HEK293T (cell line): ENCODE measurements at regions not wholly inside any gene's neighbourhood (a gene's known extent, or its start where the extent isn't known, plus 50 kb on each side); places are given as distances from the start of the nearest gene placed in this dataset.
A peak's percentile ranks its signal among the peaks of the same experiment; 100 is the strongest.
"Not testable (repeated sequence)": the region's sequence is repeated elsewhere in the genome, so short reads cannot be mapped to it uniquely, and the experiment has no call there.

Experiments
- CTCF ChIA-PET: fragments of 350-600 bp; formaldehyde crosslinking; extraction: SDS; loops from one replicate; lab custom pipeline; 2021; ENCODE audit warnings: antibody characterized with exemption, inconsistent platforms; lab: Yijun Ruan, JAX
- POLR2A ChIA-PET: fragments of 350-600 bp; formaldehyde crosslinking; extraction: SDS; loops from one replicate; lab custom pipeline; 2020; ENCODE audit warnings: antibody characterized with exemption, inconsistent platforms; lab: Yijun Ruan, JAX
- DNase-seq: peaks from one replicate; pipeline ENCODE4 v3.0.0; 2012; ENCODE audit warnings: mixed read lengths; ENCODE audit errors: extremely low spot score
- ARNT ChIP-seq: fragments of 450-650 bp; IDR thresholded peaks from 2 replicates; pipeline ENCODE4 v1.6.1; 2017; ENCODE audit warnings: mild to moderate bottlenecking
- BHLHE40 ChIP-seq: fragments of 450-650 bp; IDR thresholded peaks from 2 replicates; pipeline ENCODE4 v1.6.1; 2016; ENCODE audit warnings: mild to moderate bottlenecking, moderate library complexity, borderline replicate concordance
- CTBP1 ChIP-seq: fragments of 450-650 bp; IDR thresholded peaks from 2 replicates; pipeline ENCODE4 v1.6.1; 2016; ENCODE audit warnings: borderline replicate concordance
- ELF4 ChIP-seq: fragments of 450-650 bp; IDR thresholded peaks from 2 replicates; pipeline ENCODE4 v1.6.1; 2017; ENCODE audit warnings: antibody characterized with exemption
- FOXA1 ChIP-seq: fragments of 450-650 bp; IDR thresholded peaks from 2 replicates; pipeline ENCODE4 v1.6.1; 2016; ENCODE audit warnings: mild to moderate bottlenecking
- FOXK2 ChIP-seq: fragments of 450-650 bp; IDR thresholded peaks from 2 replicates; pipeline ENCODE4 v1.6.1; 2016; ENCODE audit warnings: mild to moderate bottlenecking
- HDGF ChIP-seq: fragments of 450-650 bp; IDR thresholded peaks from 2 replicates; pipeline ENCODE4 v1.6.1; 2017; ENCODE audit warnings: antibody characterized with exemption, borderline replicate concordance
- L3MBTL2 ChIP-seq: fragments of 450-650 bp; conservative IDR thresholded peaks from 2 replicates; pipeline ENCODE4 v1.6.1; 2016; ENCODE audit warnings: mild to moderate bottlenecking
- LEF1 ChIP-seq: fragments of 450-650 bp; IDR thresholded peaks from 2 replicates; pipeline ENCODE4 v1.6.1; 2017; ENCODE audit warnings: mild to moderate bottlenecking, borderline replicate concordance
- NFRKB ChIP-seq: fragments of 450-650 bp; IDR thresholded peaks from 2 replicates; pipeline ENCODE4 v1.6.1; 2016; ENCODE audit warnings: mild to moderate bottlenecking, moderate library complexity
- SP1 ChIP-seq: fragments of 450-650 bp; IDR thresholded peaks from 2 replicates; pipeline ENCODE4 v1.6.1; 2017
- SUZ12 ChIP-seq: fragments of 450-650 bp; IDR thresholded peaks from 2 replicates; pipeline ENCODE4 v1.6.1; 2016; ENCODE audit warnings: mild to moderate bottlenecking
- TARDBP ChIP-seq: fragments of 450-650 bp; IDR thresholded peaks from 2 replicates; pipeline ENCODE4 v1.6.1; 2016
- ZNF384 ChIP-seq: fragments of 450-650 bp; IDR thresholded peaks from 2 replicates; pipeline ENCODE4 v1.6.1; 2016
- TF ChIP-seq, protein P1 (sequence below): fragments of 450-650 bp; IDR thresholded peaks from 2 replicates; pipeline ENCODE4 v1.6.1; 2016

DNA sequence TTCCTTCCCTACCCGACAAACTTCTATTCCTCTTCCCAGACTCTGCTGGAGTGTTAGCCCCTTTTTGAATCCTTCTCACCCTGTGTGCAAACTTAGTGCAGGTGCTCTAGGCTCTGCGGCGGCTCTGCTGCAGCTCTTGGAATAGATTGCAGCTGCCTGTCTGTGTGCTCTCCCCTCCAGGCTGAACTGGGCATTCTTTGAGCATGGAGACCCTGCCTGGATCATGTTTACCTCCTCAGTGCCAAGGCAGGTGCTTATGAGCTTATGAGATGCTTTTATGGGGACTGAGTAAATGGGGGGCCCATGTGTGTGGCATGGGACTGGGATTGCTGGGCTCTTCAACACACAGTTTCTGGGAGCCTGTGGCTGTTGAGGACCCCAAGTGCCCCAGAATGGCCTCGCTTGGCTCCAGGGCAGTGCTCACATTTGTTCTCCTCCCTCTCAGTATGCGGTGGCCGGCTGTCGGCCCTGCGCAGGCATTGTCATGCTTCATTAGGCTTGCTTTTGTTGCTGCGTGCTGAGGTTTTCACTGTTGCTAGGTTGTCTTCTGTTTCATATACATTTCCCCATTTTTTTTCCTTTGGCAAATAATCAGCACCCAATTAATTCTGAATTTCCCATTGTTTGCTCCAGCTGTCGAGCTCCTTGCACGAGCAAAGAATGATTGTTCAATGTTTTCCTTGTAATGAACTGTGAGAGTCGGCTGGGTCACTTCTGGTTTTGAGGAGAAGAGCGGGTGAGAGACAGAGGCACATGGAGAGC, 185.5 kb upstream of the NLRP1 start:
- POLR2A ChIA-PET = no interaction called here
- CTCF ChIA-PET = interaction anchor here (0.6 kb wide), 1 partner anchor 36 kb away, joined by 3 read pairs; no protein-coding TSS in a partner anchor
- no peak for DNase-seq
- TF ChIP-seq L3MBTL2 (no peak), FOXA1 (no peak), NFRKB (no peak), HDGF (no peak), ELF4 (no peak), SP1 (no peak), SUZ12 (no peak), LEF1 (no peak), FOXK2 (no peak), ZNF384 (no peak)
- TF ChIP-seq, protein P1, sequence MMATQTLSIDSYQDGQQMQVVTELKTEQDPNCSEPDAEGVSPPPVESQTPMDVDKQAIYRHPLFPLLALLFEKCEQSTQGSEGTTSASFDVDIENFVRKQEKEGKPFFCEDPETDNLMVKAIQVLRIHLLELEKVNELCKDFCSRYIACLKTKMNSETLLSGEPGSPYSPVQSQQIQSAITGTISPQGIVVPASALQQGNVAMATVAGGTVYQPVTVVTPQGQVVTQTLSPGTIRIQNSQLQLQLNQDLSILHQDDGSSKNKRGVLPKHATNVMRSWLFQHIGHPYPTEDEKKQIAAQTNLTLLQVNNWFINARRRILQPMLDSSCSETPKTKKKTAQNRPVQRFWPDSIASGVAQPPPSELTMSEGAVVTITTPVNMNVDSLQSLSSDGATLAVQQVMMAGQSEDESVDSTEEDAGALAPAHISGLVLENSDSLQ = no peak

DNA sequence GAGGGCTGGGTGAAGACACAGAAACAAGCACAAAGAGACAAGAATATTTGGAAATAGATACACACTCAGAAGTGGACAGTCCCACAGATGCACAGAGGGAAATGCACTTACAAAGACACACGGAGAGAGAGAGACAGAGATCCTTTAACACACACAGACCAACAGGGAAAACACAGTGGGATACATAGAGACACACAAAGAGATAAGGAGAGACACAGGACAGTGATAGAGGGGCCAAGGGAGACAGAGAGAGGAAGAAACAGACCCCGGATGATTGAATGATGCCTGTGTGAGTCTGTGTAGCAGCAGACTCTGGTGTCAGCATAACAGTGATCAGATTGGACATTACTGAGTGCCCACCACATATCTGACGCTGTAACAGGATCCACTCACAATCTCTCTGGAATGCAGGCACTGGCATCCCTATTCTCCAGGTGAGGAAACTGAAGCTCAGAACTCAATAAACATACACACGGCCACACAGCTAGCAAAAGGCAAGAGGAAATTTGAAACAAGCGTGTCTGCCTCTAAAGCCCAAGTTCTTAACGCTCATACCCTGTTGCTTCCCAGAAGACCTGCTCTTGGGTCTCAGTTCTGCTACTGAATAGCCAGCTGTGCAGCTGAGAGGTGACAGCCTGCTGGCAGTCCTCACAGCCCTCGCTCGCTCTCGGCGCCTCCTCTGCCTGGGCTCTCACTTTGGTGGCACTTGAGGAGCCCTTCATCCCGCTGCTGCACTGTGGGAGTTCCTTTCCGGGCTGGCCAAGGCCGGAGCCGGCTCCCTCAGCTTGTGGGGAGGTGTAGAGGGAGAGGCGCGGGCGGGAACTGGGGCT, 186.3 kb upstream of the NLRP1 start:
- POLR2A ChIA-PET = no interaction called here
- TF ChIP-seq FOXK2 (no peak), NFRKB (no peak), HDGF (no peak), TARDBP (no peak), SUZ12 (no peak), L3MBTL2 (no peak), CTBP1 (no peak)
- TF ChIP-seq, protein P1 = no peak
- CTCF ChIA-PET = interaction anchor here (0.6 kb wide), 1 partner anchor 35 kb away, joined by 3 read pairs; no protein-coding TSS in a partner anchor
- no peak for DNase-seq

DNA sequence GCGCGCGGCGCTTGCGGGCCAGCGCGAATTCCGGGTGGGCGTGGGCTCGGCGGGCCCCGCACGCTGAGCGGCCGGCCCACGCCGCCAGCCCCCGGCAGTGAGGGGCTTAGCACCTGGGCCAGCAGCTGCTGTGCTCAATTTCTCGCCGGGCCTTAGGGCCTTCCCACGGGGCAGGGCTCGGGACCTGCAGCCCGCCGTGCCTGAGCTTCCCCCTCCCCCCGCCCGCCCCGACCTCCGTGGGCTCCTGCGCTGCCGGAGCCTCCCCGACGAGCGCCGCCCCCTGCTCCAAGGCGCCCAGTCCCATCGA, 186.9 kb upstream of the NLRP1 start:
- DNase-seq, POLR2A ChIA-PET, CTCF ChIA-PET: not testable (repeated sequence)

DNA sequence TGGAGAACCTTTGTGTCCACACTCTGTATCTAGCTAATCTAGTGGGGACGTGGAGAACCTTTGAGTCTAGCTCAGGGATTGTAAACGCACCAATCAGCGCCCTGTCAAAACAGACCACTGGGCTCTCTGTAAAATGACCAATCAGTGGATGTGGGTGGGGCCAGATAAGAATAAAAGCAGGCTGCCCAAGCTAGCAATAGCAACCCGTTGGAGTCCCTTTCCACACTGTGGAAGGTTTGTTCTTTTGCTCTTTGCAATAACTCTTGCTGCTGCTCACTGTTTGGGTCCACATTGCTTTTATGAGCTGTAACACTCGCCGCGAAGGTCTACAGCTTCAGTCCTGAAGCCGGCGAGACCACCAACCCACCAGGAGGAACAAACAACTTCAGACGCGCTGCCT, 187.7 kb upstream of the NLRP1 start:
- POLR2A ChIA-PET, CTCF ChIA-PET, DNase-seq: not testable (repeated sequence)

DNA sequence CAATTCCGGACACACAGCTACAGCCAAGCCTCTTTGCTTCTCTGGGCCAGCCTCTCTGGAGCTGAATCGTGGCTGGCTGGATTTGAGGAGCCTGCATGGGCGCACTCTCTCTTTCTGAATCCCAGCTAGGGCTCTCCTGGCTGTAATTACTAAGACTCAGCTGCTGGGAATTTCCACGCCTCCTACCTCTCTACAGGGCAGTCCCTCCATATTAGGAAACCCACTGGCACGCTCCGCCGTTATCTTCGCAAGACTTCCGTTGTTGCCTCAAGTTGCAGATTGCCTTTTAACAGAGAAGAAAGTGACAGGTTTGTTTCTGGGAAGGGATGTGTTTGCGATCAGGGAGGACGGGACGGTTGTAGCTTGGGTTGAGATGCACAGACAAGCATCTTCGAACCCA, 188.4 kb upstream of the NLRP1 start:
- ChIA-PET CTCF (no interaction called here), POLR2A (no interaction called here)
- DNase-seq = no peak

DNA sequence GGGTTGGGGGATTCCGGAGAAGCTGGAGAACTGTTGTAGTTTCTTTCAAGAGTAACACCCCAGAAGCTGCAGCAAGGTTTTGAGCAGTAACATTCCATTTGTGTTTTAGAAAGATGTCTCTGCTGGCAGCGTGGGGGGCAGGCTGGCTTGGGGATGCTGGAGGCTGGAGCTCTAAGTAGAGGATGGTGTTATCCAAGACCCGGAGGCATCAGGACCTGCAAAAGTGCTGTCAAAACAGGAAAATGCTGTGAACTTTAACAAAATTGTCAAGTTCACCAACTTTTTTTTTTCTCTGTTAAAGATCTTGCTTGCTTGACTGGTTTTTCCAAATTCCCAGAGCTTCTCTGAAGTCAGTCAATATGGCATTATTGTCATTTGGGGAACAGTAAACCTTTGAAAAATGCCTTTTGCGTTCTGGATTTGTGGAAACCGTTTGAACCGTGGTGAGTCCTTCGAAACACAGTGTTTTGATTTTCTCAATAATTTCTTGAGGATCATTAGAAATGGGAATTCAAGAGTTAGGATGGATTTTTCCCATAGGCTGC, 189.6 kb upstream of the NLRP1 start:
- TF ChIP-seq BHLHE40 = no peak
- TF ChIP-seq ZNF384 = no peak
- no peak for TF ChIP-seq ELF4
- TF ChIP-seq SP1 = no peak
- TF ChIP-seq, protein P1 = no peak
- TF ChIP-seq LEF1 = no peak
- no peak for TF ChIP-seq FOXK2
- no peak for TF ChIP-seq ARNT
- TF ChIP-seq L3MBTL2 = no peak
- TF ChIP-seq NFRKB = no peak
- TF ChIP-seq CTBP1 = no peak
- TF ChIP-seq FOXA1 = no peak
- DNase-seq = no peak
- ChIA-PET POLR2A (no interaction called here), CTCF (no interaction called here)

More for the DNA sequence above, 188.4 kb upstream of the NLRP1 start:
- TF ChIP-seq NFRKB (no peak), SUZ12 (no peak), BHLHE40 (no peak)

DNA sequence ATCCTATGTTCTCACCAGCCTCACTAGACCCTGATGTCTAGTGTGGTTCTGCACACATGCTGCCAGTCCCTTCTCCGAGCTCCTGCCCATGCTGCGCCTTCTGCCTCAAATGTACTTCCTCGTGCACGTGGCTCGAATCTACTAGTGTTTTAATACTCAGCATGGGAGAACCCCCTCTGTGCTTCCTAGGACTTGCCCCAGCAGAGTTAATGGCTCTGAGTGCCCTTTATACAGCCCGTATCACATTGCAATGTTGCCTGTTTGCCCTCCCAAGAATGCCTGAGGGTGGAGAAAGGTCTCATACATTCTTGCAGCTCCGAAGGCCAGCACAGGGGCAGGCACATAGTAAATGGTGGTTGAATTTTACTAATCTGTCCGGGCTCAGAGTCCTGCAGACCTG, 190.8 kb upstream of the NLRP1 start:
- ChIA-PET CTCF (interaction anchor here (0.6 kb wide), 1 partner anchor 257 kb away, joined by 4 read pairs; no protein-coding TSS in a partner anchor), POLR2A (no interaction called here)
- no peak for DNase-seq
- TF ChIP-seq LEF1 (no peak), L3MBTL2 (peak; percentile 57), FOXA1 (no peak), SUZ12 (no peak), NFRKB (no peak)
